Neuronal stem cell (in vitro differentiated cells): ENCODE measurements at regions not wholly inside any gene's neighbourhood (a gene's known extent, or its start where the extent isn't known, plus 50 kb on each side); places are given as distances from the start of the nearest gene placed in this dataset.

ENCODE experiments used
- DNase-seq: peaks from one replicate; pipeline ENCODE4 v3.0.0-alpha.2; 2013; ENCODE audit warnings: low spot score
- H2AFZ ChIP-seq: one replicate; pipeline ENCODE4 v1.6.1; 2013; ENCODE audit warnings: mild to moderate bottlenecking, low read length, inconsistent platforms
- H2AK5ac ChIP-seq: 2 replicates; pipeline ENCODE4 v1.6.1; 2013; ENCODE audit warnings: low read depth, mild to moderate bottlenecking, inconsistent platforms, low read length, moderate library complexity, mixed read lengths
- H2BK120ac ChIP-seq: 2 replicates; pipeline ENCODE4 v1.6.1; 2013; ENCODE audit warnings: low read depth, mild to moderate bottlenecking, inconsistent platforms, low read length, moderate library complexity, mixed read lengths
- H2BK12ac ChIP-seq: one replicate; pipeline ENCODE4 v1.6.1; 2013; ENCODE audit warnings: low read length, inconsistent platforms
- H2BK15ac ChIP-seq: 2 replicates; pipeline ENCODE4 v1.6.1; 2013; ENCODE audit warnings: mild to moderate bottlenecking, low read length, inconsistent platforms, mixed read lengths
- H2BK5ac ChIP-seq: one replicate; pipeline ENCODE4 v1.6.1; 2013; ENCODE audit warnings: inconsistent platforms, mild to moderate bottlenecking, low read length, moderate library complexity
- H3K14ac ChIP-seq: one replicate; pipeline ENCODE4 v1.6.1; 2013; ENCODE audit warnings: low read length, inconsistent platforms
- H3K18ac ChIP-seq: 2 replicates; pipeline ENCODE4 v1.6.1; 2013; ENCODE audit warnings: low read length, inconsistent platforms
- H3K23ac ChIP-seq: 2 replicates; pipeline ENCODE4 v1.6.1; 2013; ENCODE audit warnings: low read depth, mild to moderate bottlenecking, mixed read lengths, low read length, inconsistent platforms; ENCODE audit not compliant: poor library complexity
- H3K27ac ChIP-seq: replicated peaks from 3 replicates; pipeline ENCODE4 v1.5.1; 2013; ENCODE audit warnings: low read length, inconsistent platforms
- H3K27me3 ChIP-seq, 3 experiments: 2 replicates each; pipeline ENCODE4 v1.6.1; 2013; ENCODE audit warnings: low read length in 3 of 3, mild to moderate bottlenecking in 2 of 3, inconsistent platforms in 1 of 3, low read depth in 1 of 3, mixed read lengths in 1 of 3, moderate library complexity in 1 of 3; ENCODE audit not compliant: control insufficient read depth in 3 of 3, insufficient read depth in 3 of 3
- H3K36me3 ChIP-seq, 2 donors: replicated peaks in 1 of 2; 2 replicates each; pipeline ENCODE4 v1.6.1; 2013; ENCODE audit warnings: low read length in 2 of 2; ENCODE audit not compliant: control insufficient read depth in 2 of 2, insufficient read depth in 2 of 2
- H3K4ac ChIP-seq: 2 replicates; pipeline ENCODE4 v1.6.1; 2013; ENCODE audit warnings: inconsistent platforms, mild to moderate bottlenecking, low read length, moderate library complexity
- H3K4me1 ChIP-seq, 2 donors: 1 replicate in 1 of 2; 2 replicates in 1 of 2; pipeline ENCODE4 v1.6.1; 2013; ENCODE audit warnings: low read length in 2 of 2, low read depth in 1 of 2; ENCODE audit not compliant: control insufficient read depth in 2 of 2, insufficient read depth in 1 of 2
- H3K4me2 ChIP-seq: one replicate; pipeline ENCODE4 v1.6.1; 2013; ENCODE audit warnings: mild to moderate bottlenecking, low read length, inconsistent platforms; ENCODE audit not compliant: insufficient read depth, poor library complexity, severe bottlenecking
- H3K4me3 ChIP-seq, 2 donors: 2 replicates each; pipeline ENCODE4 v1.5.1; 2013; ENCODE audit warnings: low read length in 2 of 2, mild to moderate bottlenecking in 2 of 2, inconsistent platforms in 1 of 2, moderate library complexity in 1 of 2
- H3K79me1 ChIP-seq: one replicate; pipeline ENCODE4 v1.6.1; 2013; ENCODE audit warnings: low read depth, mild to moderate bottlenecking, inconsistent platforms, low read length, moderate library complexity
- H3K9ac ChIP-seq: one replicate; pipeline ENCODE4 v1.6.1; 2013; ENCODE audit warnings: mild to moderate bottlenecking, low read depth, low read length, inconsistent platforms; ENCODE audit not compliant: poor library complexity
- H3K9me3 ChIP-seq, 2 donors: replicated peaks in 1 of 2; 2 replicates each; pipeline versions ENCODE3 to v1.6.1; 2013; ENCODE audit warnings: low read length in 2 of 2, mild to moderate bottlenecking in 2 of 2, inconsistent platforms in 1 of 2, low read depth in 1 of 2, mixed read lengths in 1 of 2, moderate library complexity in 1 of 2; ENCODE audit not compliant: control insufficient read depth in 2 of 2, insufficient read depth in 1 of 2
- H4K8ac ChIP-seq: one replicate; pipeline ENCODE4 v1.6.1; 2013; ENCODE audit warnings: low read depth, mild to moderate bottlenecking, inconsistent platforms, low read length, moderate library complexity
- H4K91ac ChIP-seq: one replicate; pipeline ENCODE4 v1.6.1; 2013; ENCODE audit warnings: low read length, low read depth, mild to moderate bottlenecking, inconsistent platforms; ENCODE audit not compliant: poor library complexity
- WGBS, 2 donors: extraction: QIAGEN DNeasy Blood & Tissue Kit; methylation state at CpG; one replicate each; pipeline ENCODE4 v1.1.7; 2013; ENCODE audit warnings: missing lambda C conversion rate in 2 of 2, mixed read lengths in 1 of 2; ENCODE audit not compliant: insufficient read length in 2 of 2, insufficient replicate concordance in 1 of 2; ENCODE audit errors: extremely low coverage in 2 of 2; 5-methylcytosine and 5-hydroxymethylcytosine counted together

- no peak overlapping the region for H3K4me2 ChIP-seq
- no peak overlapping the region for H3K27ac ChIP-seq
- no peaks in the 10 kb centered on the region for H3K79me1 ChIP-seq
- H4K8ac ChIP-seq, result no peak overlapping the region
- no peak overlapping the region for H3K4me3 ChIP-seq
- H3K23ac ChIP-seq, result no peak overlapping the region
- no peak overlapping the region for H2AFZ ChIP-seq
- no peak overlapping the region for H3K9ac ChIP-seq
- H2BK15ac ChIP-seq, result no peak overlapping the region
- H3K18ac ChIP-seq, result no peak overlapping the region
- DNase-seq, result no peak
- no peak overlapping the region for H4K91ac ChIP-seq
- H2BK5ac ChIP-seq, result no peak overlapping the region
- H3K14ac ChIP-seq, result no peak overlapping the region
- H3K36me3 ChIP-seq, result no peaks in the 10 kb centered on the region
- no peaks in the 10 kb centered on the region for H3K27me3 ChIP-seq
- no peak overlapping the region for H2BK12ac ChIP-seq
- H3K4ac ChIP-seq, result no peak overlapping the region
- H3K9me3 ChIP-seq, result peaks cover 0 to 2% of the 10 kb centered on the region in 2 donors
- H3K4me1 ChIP-seq, result no peaks in the 10 kb centered on the region
- H2AK5ac ChIP-seq, result no peak overlapping the region
- no peak overlapping the region for H2BK120ac ChIP-seq
- no CpG with 5 or more reads among the region's 2 CpGs for WGBS, 2 donors
Measured at GRCh38 chr6:48844696-48845095, 618.4 kb downstream of the MMUT start.

DNA sequence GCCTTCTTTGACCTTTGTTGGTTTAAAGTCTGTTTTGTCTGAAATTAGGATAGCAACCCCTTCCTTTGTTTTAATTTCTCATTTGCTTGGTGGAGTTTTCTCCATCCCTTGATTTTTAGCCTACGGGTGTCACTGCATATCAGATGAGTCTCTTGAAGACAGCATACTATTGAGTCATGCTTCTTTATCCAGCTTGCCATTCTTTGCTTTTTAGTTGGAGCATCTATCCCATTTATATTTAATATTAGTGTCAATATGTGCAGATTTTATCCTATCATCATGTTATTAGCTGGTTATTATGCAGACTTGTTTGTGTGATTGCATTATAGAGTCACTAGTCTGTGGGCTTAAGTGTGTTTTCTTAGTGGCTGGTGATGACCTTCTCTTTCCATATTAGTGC is 622.2 kb downstream of the MMUT start:
- Histone ChIP-seq H3K4me2 (no peak overlapping the region), H2BK120ac (no peak overlapping the region), H3K4ac (no peak overlapping the region), H2AK5ac (no peak overlapping the region), H4K8ac (no peak overlapping the region), H3K23ac (no peak overlapping the region), H3K79me1 (no peaks in the 10 kb centered on the region), H3K27ac (no peak overlapping the region), H3K36me3 (no peaks in the 10 kb centered on the region), H3K9ac (no peak overlapping the region), H3K4me1 (no peaks in the 10 kb centered on the region), H4K91ac (no peak overlapping the region), H2BK15ac (no peak overlapping the region), H2BK5ac (no peak overlapping the region), H3K27me3 (no peaks in the 10 kb centered on the region), H3K9me3 (peaks cover 0 to 2% of the 10 kb centered on the region in 2 donors), H3K4me3 (no peak overlapping the region), H3K14ac (no peak overlapping the region), H2BK12ac (no peak overlapping the region), H2AFZ (no peak overlapping the region), H3K18ac (no peak overlapping the region)
- no CpG with 5 or more reads among the region's 1 CpG for WGBS, 2 donors
- DNase-seq, result no peak

- H3K18ac ChIP-seq, result no peak overlapping the region
- no CpG with 5 or more reads among the region's 2 CpGs for WGBS, 2 donors
- H3K4me2 ChIP-seq, result no peak overlapping the region
- no peak overlapping the region for H2AFZ ChIP-seq
- no peak overlapping the region for H2BK5ac ChIP-seq
- H3K36me3 ChIP-seq, result no peaks in the 10 kb centered on the region
- H4K91ac ChIP-seq, result no peak overlapping the region
- no peak overlapping the region for H2BK15ac ChIP-seq
- H3K27me3 ChIP-seq, result no peaks in the 10 kb centered on the region
- no peak overlapping the region for H3K27ac ChIP-seq
- no peak overlapping the region for H2BK120ac ChIP-seq
- no peak overlapping the region for H4K8ac ChIP-seq
- no peaks in the 10 kb centered on the region for H3K79me1 ChIP-seq
- H3K9ac ChIP-seq, result no peak overlapping the region
- DNase-seq, result no peak
- H3K4me3 ChIP-seq, result no peak overlapping the region
- H2BK12ac ChIP-seq, result no peak overlapping the region
- no peak overlapping the region for H3K4ac ChIP-seq
- H3K9me3 ChIP-seq, result peaks cover 0 to 2% of the 10 kb centered on the region in 2 donors
- H2AK5ac ChIP-seq, result no peak overlapping the region
- H3K4me1 ChIP-seq, result no peaks in the 10 kb centered on the region
- no peak overlapping the region for H3K14ac ChIP-seq
- no peak overlapping the region for H3K23ac ChIP-seq
Measured at GRCh38 chr6:48839206-48839605, 623.8 kb downstream of the MMUT start.

DNA sequence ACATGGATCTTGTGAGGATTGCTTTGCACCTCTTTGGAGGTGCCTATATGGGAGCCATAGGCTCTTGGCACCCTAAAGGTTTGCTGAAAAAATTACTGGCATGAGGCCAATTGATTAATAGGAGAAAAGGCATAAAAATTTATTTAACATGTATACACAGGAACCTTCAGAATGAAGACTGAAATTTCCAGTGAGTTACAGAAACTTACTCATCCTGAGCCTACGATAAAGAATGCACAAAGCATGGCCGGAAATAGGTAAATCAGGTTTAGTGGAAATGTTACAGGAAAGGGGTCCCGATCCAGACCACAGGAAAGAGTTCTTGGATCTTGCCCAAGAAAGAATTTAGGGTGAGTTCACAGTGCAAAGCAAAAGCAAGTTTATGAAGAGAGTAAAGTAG is 625.3 kb downstream of the MMUT start:
- Histone ChIP-seq H2BK5ac (no peak overlapping the region), H3K79me1 (no peaks in the 10 kb centered on the region), H3K27me3 (no peaks in the 10 kb centered on the region), H3K9ac (no peak overlapping the region), H3K23ac (no peak overlapping the region), H2BK15ac (no peak overlapping the region), H2AK5ac (no peak overlapping the region), H2BK12ac (no peak overlapping the region), H3K14ac (no peak overlapping the region), H2AFZ (no peak overlapping the region), H3K4me1 (no peaks in the 10 kb centered on the region), H4K8ac (no peak overlapping the region), H3K4me3 (no peak overlapping the region), H4K91ac (no peak overlapping the region), H3K9me3 (peaks cover 0 to 2% of the 10 kb centered on the region in 2 donors), H3K4ac (no peak overlapping the region), H3K18ac (no peak overlapping the region), H3K36me3 (no peaks in the 10 kb centered on the region), H2BK120ac (no peak overlapping the region), H3K4me2 (no peak overlapping the region), H3K27ac (no peak overlapping the region)
- no peak for DNase-seq
- WGBS, 2 donors, result no CpG with 5 or more reads among the region's 3 CpGs
